OCI-LY3 (cell line): ENCODE measurements at regions not wholly inside any gene's neighbourhood (a gene's known extent, or its start where the extent isn't known, plus 50 kb on each side); places are given as distances from the start of the nearest gene placed in this dataset.

Experiments used
- H2AFZ ChIP-seq: fragments of 200-600, 300-600 bp; shearing (Covaris generic); 2 replicates; pipeline ENCODE4 v1.6.0; 2014; ENCODE audit warnings: antibody characterized with exemption, low read depth, low read length
- H3K27ac ChIP-seq: fragments of 200-600, 300-600 bp; sonication (generic); 2 replicates; pipeline ENCODE4 v1.5.1; 2014; ENCODE audit warnings: mild to moderate bottlenecking, low read length, moderate library complexity, mixed read lengths
- H3K27me3 ChIP-seq: fragments of 200-600, 300-600 bp; sonication (generic); 2 replicates; pipeline ENCODE4 v1.6.1; 2014; ENCODE audit warnings: low read depth, low read length, mixed read lengths
- H3K36me3 ChIP-seq: fragments of 200-600, 300-600 bp; sonication (generic); replicated peaks from 2 replicates; pipeline ENCODE3; 2014; ENCODE audit warnings: low read depth, low read length, mixed read lengths
- H3K4me1 ChIP-seq: fragments of 300-600, 200-600 bp; sonication (generic); 2 replicates; pipeline ENCODE4 v1.6.1; 2014; ENCODE audit warnings: low read length, mixed read lengths
- H3K4me2 ChIP-seq: fragments of 200-600, 300-600 bp; sonication (generic); 2 replicates; pipeline ENCODE4 v1.6.1; 2014; ENCODE audit warnings: low read length, mixed read lengths
- H3K4me3 ChIP-seq: fragments of 300-600, 200-600 bp; sonication (generic); 2 replicates; pipeline ENCODE4 v1.5.1; 2014; ENCODE audit warnings: antibody characterized with exemption, mild to moderate bottlenecking, low read length, moderate library complexity
- H3K79me2 ChIP-seq: fragments of 300-600, 200-600 bp; shearing (Covaris generic); 2 replicates; pipeline ENCODE4 v1.6.1; 2014; ENCODE audit warnings: mild to moderate bottlenecking, low read length, mixed read lengths
- H3K9ac ChIP-seq: fragments of 300-600, 200-600 bp; shearing (Covaris generic); 2 replicates; pipeline ENCODE4 v1.6.0; 2014; ENCODE audit warnings: mild to moderate bottlenecking, low read length, moderate library complexity
- H3K9me3 ChIP-seq: fragments of 200-600, 300-600 bp; shearing (Covaris generic); 2 replicates; pipeline ENCODE4 v1.6.1; 2014; ENCODE audit warnings: low read length, mixed read lengths; ENCODE audit not compliant: insufficient read depth
- H4K20me1 ChIP-seq: fragments of 200-600, 300-600 bp; sonication (generic); 2 replicates; pipeline ENCODE4 v1.6.1; 2016; ENCODE audit warnings: low read length, mixed read lengths; ENCODE audit not compliant: insufficient read depth
- CTCF ChIP-seq: fragments of 200-600, 300-600 bp; sonication (generic); IDR thresholded peaks from 2 replicates; pipeline ENCODE4 v1.5.1; 2014; ENCODE audit warnings: antibody characterized with exemption, low read length, low read depth
- EZH2phosphoT487 ChIP-seq: fragments of 200-600 bp; shearing (Covaris generic); IDR thresholded peaks from 2 replicates; pipeline ENCODE4 v1.6.1; 2018; ENCODE audit warnings: antibody characterized with exemption, mixed run types, low read depth

GRCh38 chr20:24160563-24161281 lies 172.1 kb upstream of the GGTLC1 start:
- no peaks in the 10 kb centered on the region for H4K20me1 ChIP-seq
- H3K9ac ChIP-seq = no peak overlapping the region
- H3K27me3 ChIP-seq = peaks cover 15% of the 10 kb centered on the region
- no peaks in the 10 kb centered on the region for H3K9me3 ChIP-seq
- no peaks in the 10 kb centered on the region for H3K79me2 ChIP-seq
- no peaks in the 10 kb centered on the region for H3K4me1 ChIP-seq
- no peaks in the 10 kb centered on the region for H3K36me3 ChIP-seq
- TF ChIP-seq CTCF (peak; percentile 75), EZH2phosphoT487 (no peak)
- no peak overlapping the region for H3K4me2 ChIP-seq
- no peak overlapping the region for H2AFZ ChIP-seq
- no peak overlapping the region for H3K27ac ChIP-seq
- H3K4me3 ChIP-seq = no peak overlapping the region

GRCh38 chr20:24158281-24158680 lies 169.7 kb upstream of the GGTLC1 start:
- Histone ChIP-seq H3K27ac (no peak overlapping the region), H3K4me3 (no peak overlapping the region), H3K9me3 (no peaks in the 10 kb centered on the region), H2AFZ (no peak overlapping the region), H3K9ac (no peak overlapping the region), H3K4me2 (no peak overlapping the region), H3K79me2 (no peaks in the 10 kb centered on the region), H3K36me3 (no peaks in the 10 kb centered on the region), H3K4me1 (no peaks in the 10 kb centered on the region), H3K27me3 (peaks cover 33% of the 10 kb centered on the region), H4K20me1 (no peaks in the 10 kb centered on the region)
- no peak for TF ChIP-seq EZH2phosphoT487
- no peak for TF ChIP-seq CTCF

- no peaks in the 10 kb centered on the region for H3K9me3 ChIP-seq
- no peaks in the 10 kb centered on the region for H3K4me1 ChIP-seq
- H3K36me3 ChIP-seq = no peaks in the 10 kb centered on the region
- H3K27ac ChIP-seq = no peak overlapping the region
- no peaks in the 10 kb centered on the region for H4K20me1 ChIP-seq
- no peak overlapping the region for H2AFZ ChIP-seq
- TF ChIP-seq CTCF (no peak), EZH2phosphoT487 (no peak)
- H3K79me2 ChIP-seq = no peaks in the 10 kb centered on the region
- no peak overlapping the region for H3K4me2 ChIP-seq
- H3K4me3 ChIP-seq = no peak overlapping the region
- peaks cover 33% of the 10 kb centered on the region for H3K27me3 ChIP-seq
- H3K9ac ChIP-seq = no peak overlapping the region
These were observed 168.6 kb upstream of the GGTLC1 start for GRCh38 chr20:24157213-24157612.

GRCh38 chr20:24153101-24154040 lies 164.8 kb upstream of the GGTLC1 start:
- TF ChIP-seq EZH2phosphoT487 (no peak), CTCF (no peak)
- H3K4me2 ChIP-seq = no peak overlapping the region
- H3K27ac ChIP-seq = no peak overlapping the region
- H3K79me2 ChIP-seq = no peaks in the 10 kb centered on the region
- H3K9ac ChIP-seq = no peak overlapping the region
- peaks cover 27% of the 10 kb centered on the region for H3K27me3 ChIP-seq
- no peak overlapping the region for H3K4me3 ChIP-seq
- no peak overlapping the region for H2AFZ ChIP-seq
- no peaks in the 10 kb centered on the region for H3K36me3 ChIP-seq
- H3K9me3 ChIP-seq = peaks cover 6% of the 10 kb centered on the region
- H4K20me1 ChIP-seq = no peaks in the 10 kb centered on the region
- peaks cover 6% of the 10 kb centered on the region for H3K4me1 ChIP-seq
